Peyer's patch (tissue), 4 donors: ENCODE measurements at regions not wholly inside any gene's neighbourhood (a gene's known extent, or its start where the extent isn't known, plus 50 kb on each side); places are given as distances from the start of the nearest gene placed in this dataset.
"Not testable (repeated sequence)": the region's sequence is repeated elsewhere in the genome, so short reads cannot be mapped to it uniquely, and the experiment has no call there.

Experiments used
- DNase-seq, 3 donors: peaks; one replicate each; pipeline ENCODE4 v3.0.0-alpha.2; 2017 to 2019
- H3K27ac ChIP-seq, 4 donors: fragments of 200-600 bp; sonication (generic); one replicate each; pipeline ENCODE4 v1.5.1; 2016 to 2019
- H3K27me3 ChIP-seq, 2 donors: fragments of 200-600 bp; sonication (generic); one replicate each; pipeline ENCODE4 v1.5.1; 2019
- H3K36me3 ChIP-seq, 3 donors: fragments of 200-600 bp; sonication (generic); one replicate each; pipeline ENCODE4 v1.5.1; 2016 to 2019
- H3K4me1 ChIP-seq, 4 donors: fragments of 200-600 bp; sonication (generic); one replicate each; pipeline ENCODE4 v1.5.1; 2016 to 2019
- H3K4me3 ChIP-seq, 4 donors: fragments of 200-600 bp; sonication (generic); 1 replicate in 3 of 4; 2 replicates in 1 of 4; pipeline ENCODE4 v1.5.1; 2016 to 2019; ENCODE audit warnings: mild to moderate bottlenecking in 1 of 4
- H3K9me3 ChIP-seq, 4 donors: fragments of 200-600 bp; sonication (generic); one replicate each; pipeline ENCODE4 v1.5.1; 2016 to 2019; ENCODE audit warnings: mild to moderate bottlenecking in 1 of 4
- POLR2A ChIP-seq, 2 donors: fragments of 450-650 bp; IDR thresholded peaks; one replicate each; pipeline ENCODE4 v1.5.1; 2017; ENCODE audit warnings: antibody characterized with exemption in 2 of 2, mild to moderate bottlenecking in 2 of 2, moderate library complexity in 2 of 2
- TF ChIP-seq, protein P1 (sequence below), 6 experiments: fragments of 450-650 bp in 4 of 6; fragments of 200-600 bp in 2 of 6; sonication (generic) in 1 of 6; IDR thresholded peaks; one replicate each; pipeline ENCODE4 v1.5.1; 2017 to 2019; ENCODE audit warnings: antibody characterized with exemption in 6 of 6, mild to moderate bottlenecking in 3 of 6, moderate library complexity in 1 of 6

DNA sequence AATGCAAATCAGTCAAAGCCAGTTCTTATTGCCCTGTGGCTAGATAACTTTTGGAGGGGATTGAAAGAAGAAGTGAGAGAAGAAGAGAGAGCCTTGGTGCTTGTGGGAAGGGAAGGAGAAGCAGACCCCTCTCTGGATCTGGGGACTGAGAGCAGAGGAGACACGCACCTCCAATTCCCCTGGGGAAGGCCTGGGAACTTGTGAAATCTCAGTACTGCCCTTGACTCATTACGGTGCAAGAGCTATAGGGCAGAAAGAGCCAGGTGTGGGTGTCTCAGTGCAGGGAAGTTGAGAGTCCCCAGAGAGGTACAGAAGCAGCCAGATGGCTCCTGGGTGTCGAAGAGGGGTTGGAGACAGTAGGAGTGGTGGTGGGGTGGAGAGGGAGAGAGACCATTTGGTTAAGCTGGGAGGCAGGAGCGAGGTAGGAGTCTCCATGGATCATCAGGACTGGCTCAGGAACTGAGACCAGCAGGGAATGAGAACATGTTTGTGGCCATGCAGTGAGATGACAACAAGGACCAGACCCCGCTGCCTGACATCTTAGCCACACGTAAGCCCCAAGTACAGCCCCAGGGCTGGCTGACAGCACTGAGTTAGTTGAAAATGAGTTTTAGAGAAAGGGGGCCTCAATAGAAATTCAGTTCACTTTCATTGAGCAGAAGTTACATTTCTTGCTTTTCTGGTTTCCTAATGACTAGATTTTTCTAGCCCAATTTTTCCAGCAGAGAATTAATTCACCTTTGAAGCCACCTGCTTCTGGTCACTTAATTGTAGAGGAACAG, 238.2 kb downstream of the BUB3 start:
- Histone ChIP-seq H3K4me3 (no peak overlapping the region), H3K4me1 (no peaks in the 10 kb centered on the region), H3K27ac (peak overlapping the region in 1 of 4 donors; percentile 17), H3K27me3 (no peaks in the 10 kb centered on the region), H3K9me3 (no peaks in the 10 kb centered on the region), H3K36me3 (no peaks in the 10 kb centered on the region)
- no peak for TF ChIP-seq POLR2A (IDR thresholded peaks at IDR 0.05)
- TF ChIP-seq, protein P1, sequence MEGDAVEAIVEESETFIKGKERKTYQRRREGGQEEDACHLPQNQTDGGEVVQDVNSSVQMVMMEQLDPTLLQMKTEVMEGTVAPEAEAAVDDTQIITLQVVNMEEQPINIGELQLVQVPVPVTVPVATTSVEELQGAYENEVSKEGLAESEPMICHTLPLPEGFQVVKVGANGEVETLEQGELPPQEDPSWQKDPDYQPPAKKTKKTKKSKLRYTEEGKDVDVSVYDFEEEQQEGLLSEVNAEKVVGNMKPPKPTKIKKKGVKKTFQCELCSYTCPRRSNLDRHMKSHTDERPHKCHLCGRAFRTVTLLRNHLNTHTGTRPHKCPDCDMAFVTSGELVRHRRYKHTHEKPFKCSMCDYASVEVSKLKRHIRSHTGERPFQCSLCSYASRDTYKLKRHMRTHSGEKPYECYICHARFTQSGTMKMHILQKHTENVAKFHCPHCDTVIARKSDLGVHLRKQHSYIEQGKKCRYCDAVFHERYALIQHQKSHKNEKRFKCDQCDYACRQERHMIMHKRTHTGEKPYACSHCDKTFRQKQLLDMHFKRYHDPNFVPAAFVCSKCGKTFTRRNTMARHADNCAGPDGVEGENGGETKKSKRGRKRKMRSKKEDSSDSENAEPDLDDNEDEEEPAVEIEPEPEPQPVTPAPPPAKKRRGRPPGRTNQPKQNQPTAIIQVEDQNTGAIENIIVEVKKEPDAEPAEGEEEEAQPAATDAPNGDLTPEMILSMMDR (IDR thresholded peaks at IDR 0.05), result no peak
- no peak for DNase-seq

DNA sequence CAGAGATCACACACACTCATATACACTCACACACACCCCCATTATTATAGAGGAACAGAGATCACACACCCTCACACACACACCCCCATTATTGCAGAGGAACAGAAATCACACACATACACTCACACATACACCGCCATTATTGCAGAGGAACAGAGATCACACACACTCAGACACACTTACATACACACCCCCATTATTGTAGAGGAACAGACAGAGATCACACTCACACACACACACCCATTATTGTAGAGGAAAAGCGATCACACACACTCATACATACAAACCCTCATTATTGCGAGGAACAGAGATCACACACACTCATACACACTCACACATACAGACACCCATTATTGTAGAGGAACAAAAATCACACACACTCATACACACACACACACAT, 239.0 kb downstream of the BUB3 start:
- Histone ChIP-seq H3K27ac (no peak overlapping the region), H3K4me3 (no peak overlapping the region), H3K27me3 (no peaks in the 10 kb centered on the region), H3K4me1 (peaks cover 0 to 3% (median 0%) of the 10 kb centered on the region in 4 donors), H3K9me3 (no peaks in the 10 kb centered on the region), H3K36me3 (no peaks in the 10 kb centered on the region)
- TF ChIP-seq, protein P1 (IDR thresholded peaks at IDR 0.05), result no peak
- no peak for TF ChIP-seq POLR2A (IDR thresholded peaks at IDR 0.05)
- DNase-seq, result no peak

DNA sequence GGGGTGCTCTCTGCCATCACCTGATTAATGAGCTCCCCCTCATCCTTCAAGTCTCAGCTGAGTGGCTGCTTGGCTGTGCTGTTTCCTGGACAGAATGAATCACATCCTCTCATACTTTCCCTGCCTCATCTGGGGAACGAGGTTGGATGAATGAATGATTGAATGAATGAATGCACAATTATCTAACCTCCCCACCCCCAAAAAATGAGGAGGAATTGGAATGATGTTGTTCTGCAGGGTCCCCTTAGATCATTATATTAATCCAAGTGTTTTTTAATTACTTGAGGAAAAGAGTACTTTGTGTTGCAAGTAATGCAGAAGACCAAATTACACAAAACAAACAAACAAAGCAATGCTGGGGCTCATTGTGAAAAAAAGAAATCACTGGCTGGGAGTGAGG, 240.2 kb downstream of the BUB3 start:
- no peaks in the 10 kb centered on the region for H3K36me3 ChIP-seq
- H3K9me3 ChIP-seq, result no peaks in the 10 kb centered on the region
- H3K4me3 ChIP-seq, result no peak overlapping the region
- TF ChIP-seq, protein P1 (IDR thresholded peaks at IDR 0.05), result no peak
- TF ChIP-seq POLR2A (IDR thresholded peaks at IDR 0.05), result no peak
- no peaks in the 10 kb centered on the region for H3K27me3 ChIP-seq
- DNase-seq, result no peak
- H3K4me1 ChIP-seq, result peaks cover 0 to 8% (median 0%) of the 10 kb centered on the region in 4 donors
- no peak overlapping the region for H3K27ac ChIP-seq

DNA sequence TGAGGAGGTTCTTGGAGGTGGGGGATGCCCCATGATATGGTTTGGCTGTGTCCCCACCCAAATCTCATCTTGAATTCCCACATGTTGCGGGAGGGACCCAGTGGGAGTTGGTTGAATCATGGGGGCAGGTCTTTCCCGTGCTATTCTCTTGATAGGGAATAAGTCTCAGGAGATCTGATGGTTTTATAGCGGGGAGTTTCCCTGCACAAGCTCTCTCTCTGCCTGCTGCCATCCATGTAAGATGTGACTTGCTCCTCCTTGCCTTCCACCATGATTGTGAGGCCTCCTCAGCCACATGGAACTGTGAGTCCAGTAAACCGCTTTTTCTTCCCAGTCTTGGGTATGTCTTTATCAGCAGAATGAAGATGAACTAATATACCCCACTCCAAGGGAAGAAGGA, 241.0 kb downstream of the BUB3 start:
- not testable (repeated sequence) for H3K27ac ChIP-seq, DNase-seq, H3K27me3 ChIP-seq

DNA sequence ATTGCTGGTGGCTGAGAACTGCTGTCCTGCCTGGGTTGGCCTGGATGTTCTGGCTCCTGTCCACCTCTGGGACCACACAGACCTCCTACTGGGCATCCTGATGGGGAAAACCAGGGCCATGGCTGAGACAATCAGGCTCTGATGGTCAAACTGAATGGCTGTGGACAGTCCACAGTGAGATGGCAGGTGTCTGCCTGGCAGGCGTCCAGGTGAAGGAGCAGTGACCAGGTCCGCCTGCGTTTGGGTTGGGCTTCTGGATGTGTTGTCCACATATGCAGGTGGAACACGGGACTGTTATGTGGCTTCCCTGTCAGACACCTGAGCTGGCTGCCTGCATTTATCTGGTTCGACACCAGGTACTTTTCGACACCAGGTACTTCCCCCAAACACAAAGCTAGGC, 241.7 kb downstream of the BUB3 start:
- no peak overlapping the region for H3K4me3 ChIP-seq

More for the DNA sequence above, 241.0 kb downstream of the BUB3 start:
- H3K4me3 ChIP-seq, H3K36me3 ChIP-seq, H3K4me1 ChIP-seq, H3K9me3 ChIP-seq: not testable (repeated sequence)

DNA sequence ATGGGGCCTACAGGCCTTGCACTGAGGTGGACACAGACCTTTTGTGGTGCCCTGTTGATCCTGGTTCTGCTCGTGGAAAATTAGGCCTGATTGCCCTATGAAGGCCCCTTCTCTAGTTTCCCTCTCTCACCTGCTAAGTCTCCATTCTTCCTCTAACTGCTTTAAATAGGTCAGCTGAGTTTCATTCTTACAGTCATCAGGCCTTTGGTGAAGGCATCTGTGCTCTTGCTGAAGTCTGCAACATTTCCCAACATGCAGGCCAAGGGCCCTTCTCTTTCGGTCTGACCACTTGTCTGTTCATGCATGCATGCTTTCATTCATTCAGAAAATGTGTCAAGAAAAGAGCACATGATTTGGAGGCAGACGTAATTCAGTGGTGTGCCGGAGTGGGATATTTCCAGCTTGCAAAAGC, 244.0 kb downstream of the BUB3 start:
- TF ChIP-seq, protein P1 (IDR thresholded peaks at IDR 0.05), result no peak
- TF ChIP-seq POLR2A (IDR thresholded peaks at IDR 0.05), result no peak
- peak overlapping the region in 1 of 4 donors; percentile 42 for H3K27ac ChIP-seq
- H3K4me1 ChIP-seq, result peaks cover 0 to 14% (median 2%) of the 10 kb centered on the region in 4 donors
- DNase-seq, result no peak
- no peaks in the 10 kb centered on the region for H3K36me3 ChIP-seq
- H3K4me3 ChIP-seq, result no peak overlapping the region
- no peaks in the 10 kb centered on the region for H3K9me3 ChIP-seq
- H3K27me3 ChIP-seq, result no peaks in the 10 kb centered on the region

More for the DNA sequence above, 241.7 kb downstream of the BUB3 start:
- no peak overlapping the region for H3K27ac ChIP-seq
- TF ChIP-seq, protein P1 (IDR thresholded peaks at IDR 0.05), result no peak
- TF ChIP-seq POLR2A (IDR thresholded peaks at IDR 0.05), result no peak
- H3K27me3 ChIP-seq, result no peaks in the 10 kb centered on the region
- DNase-seq, result no peak
- peaks cover 0 to 8% (median 0%) of the 10 kb centered on the region in 4 donors for H3K4me1 ChIP-seq
- no peaks in the 10 kb centered on the region for H3K36me3 ChIP-seq
- no peaks in the 10 kb centered on the region for H3K9me3 ChIP-seq
